NCI-H187 (cell line): ENCODE measurements at regions not wholly inside any gene's neighbourhood (a gene's known extent, or its start where the extent isn't known, plus 50 kb on each side); places are given as distances from the start of the nearest gene placed in this dataset.

Experiments used
- DNase-seq, 2 experiments: peaks; one replicate each; lab custom pipeline; 2025; lab: John Stamatoyannopoulos, UW

GRCh38 chr13:104327211-104327610 lies 1261.0 kb upstream of the SLC10A2 start:
- DNase-seq, result no peak

GRCh38 chr13:104326523-104326922 lies 1260.3 kb upstream of the SLC10A2 start:
- DNase-seq, result peak in 1 of 2 experiments; percentile 31

- DNase-seq, result no peak
These were observed 1255.5 kb upstream of the SLC10A2 start for GRCh38 chr13:104321756-104322155.

- DNase-seq, result no peak
These were observed 1254.2 kb upstream of the SLC10A2 start for GRCh38 chr13:104320446-104320845.

GRCh38 chr13:104318121-104318520 lies 1251.9 kb upstream of the SLC10A2 start:
- DNase-seq, result no peak

GRCh38 chr13:104315606-104316005 lies 1249.4 kb upstream of the SLC10A2 start:
- no peak for DNase-seq

- no peak for DNase-seq
These were observed 1248.8 kb upstream of the SLC10A2 start for GRCh38 chr13:104314926-104315535.

- no peak for DNase-seq
These were observed 1248.1 kb upstream of the SLC10A2 start for GRCh38 chr13:104314321-104314720.

GRCh38 chr13:104310861-104311260 lies 1244.6 kb upstream of the SLC10A2 start:
- no peak for DNase-seq

- DNase-seq, result no peak
These were observed 1243.2 kb upstream of the SLC10A2 start for GRCh38 chr13:104309431-104309830.

GRCh38 chr13:104301171-104301975 lies 1235.2 kb upstream of the SLC10A2 start:
- DNase-seq, result no peak

- DNase-seq, result no peak
These were observed 1230.9 kb upstream of the SLC10A2 start for GRCh38 chr13:104297075-104297474.

- no peak for DNase-seq
These were observed 1230.1 kb upstream of the SLC10A2 start for GRCh38 chr13:104296286-104296685.

GRCh38 chr13:104295537-104295936 lies 1229.3 kb upstream of the SLC10A2 start:
- no peak for DNase-seq

GRCh38 chr13:104289400-104289799 lies 1223.2 kb upstream of the SLC10A2 start:
- no peak for DNase-seq

- no peak for DNase-seq
These were observed 1222.3 kb upstream of the SLC10A2 start for GRCh38 chr13:104288496-104288895.

GRCh38 chr13:104286566-104287290 lies 1220.5 kb upstream of the SLC10A2 start:
- DNase-seq, result no peak

GRCh38 chr13:104281910-104282309 lies 1215.7 kb upstream of the SLC10A2 start:
- no peak for DNase-seq

GRCh38 chr13:104270731-104271130 lies 1204.5 kb upstream of the SLC10A2 start:
- DNase-seq, result no peak

- no peak for DNase-seq
These were observed 1201.1 kb upstream of the SLC10A2 start for GRCh38 chr13:104267206-104267811.

- no peak for DNase-seq
These were observed 1190.5 kb upstream of the SLC10A2 start for GRCh38 chr13:104256701-104257100.

GRCh38 chr13:104253063-104253680 lies 1187.0 kb upstream of the SLC10A2 start:
- DNase-seq, result no peak
